ENCODE measurements at regions not wholly inside any gene's neighbourhood (a gene's known extent, or its start where the extent isn't known, plus 50 kb on each side); places are given as distances from the start of the nearest gene placed in this dataset.

DNA sequence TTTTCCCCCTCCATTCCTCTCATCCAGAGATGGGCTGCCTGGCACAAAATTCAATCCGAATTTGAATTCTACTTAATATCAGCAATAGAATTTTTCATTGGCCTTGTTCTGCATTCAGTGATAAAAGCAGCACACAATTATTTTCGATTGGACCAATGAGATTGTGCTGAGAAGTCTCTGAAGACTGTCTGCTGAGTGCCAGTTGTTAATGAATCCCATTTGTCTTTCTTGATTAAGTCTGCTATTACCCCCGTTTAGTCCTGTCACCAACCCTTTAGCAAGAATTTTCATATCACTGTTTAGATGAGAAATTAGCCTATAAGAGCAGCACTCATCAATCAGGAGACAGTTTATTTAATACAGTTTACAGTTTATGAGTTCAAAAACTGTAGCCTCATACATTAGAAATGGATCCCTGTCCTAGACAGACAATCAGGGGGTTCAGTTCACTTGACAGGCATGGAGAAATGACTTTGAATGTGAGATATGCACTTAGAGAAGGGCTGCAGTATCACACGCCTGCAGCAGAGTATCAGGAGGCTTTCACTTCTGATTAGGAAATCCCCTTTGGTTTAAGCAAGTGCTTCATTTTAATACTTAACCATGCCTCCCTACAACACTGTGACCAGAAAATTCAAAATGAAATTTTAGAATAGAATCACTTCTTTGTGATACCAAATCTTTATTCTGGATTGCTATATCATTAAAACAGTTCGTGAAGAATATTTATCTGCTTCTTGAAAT is 304.7 kb upstream of the PTBP2 start:
- DNase-seq (ENCODE audit: low read depth): no peak
- TF ChIP-seq CTCF (IDR thresholded peaks at IDR 0.05; ENCODE audit: insufficient read depth, low read length, poor library complexity, severe bottlenecking): no peak
- H3K36me3 ChIP-seq (ENCODE audit: control insufficient read depth, insufficient read depth, low read length): no peaks in the 10 kb centered on the region
- no peaks in the 10 kb centered on the region for H3K27me3 ChIP-seq (ENCODE audit: control insufficient read depth, insufficient read depth, low read length)
- no peak overlapping the region for H3K4me3 ChIP-seq (ENCODE audit: low read depth, low read length)

DNA sequence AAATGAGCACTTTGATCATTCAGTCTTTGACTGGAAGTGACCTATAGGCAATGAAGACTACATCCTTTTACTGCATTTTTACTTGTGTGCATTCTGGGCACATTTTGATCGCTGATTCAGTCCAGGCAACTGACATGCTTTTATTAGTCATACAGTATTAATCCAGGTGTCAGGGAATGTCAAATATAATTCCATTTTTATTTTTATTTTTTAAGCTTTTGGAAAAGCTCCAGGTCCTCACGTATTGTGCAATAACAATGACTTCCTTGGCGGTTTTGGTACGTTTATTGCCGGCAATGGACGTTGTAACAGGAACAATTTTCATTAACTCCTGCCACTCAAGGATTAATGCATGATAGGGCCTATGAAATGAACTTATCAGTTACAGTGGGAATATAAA is 302.6 kb upstream of the PTBP2 start:
- Histone ChIP-seq H3K27me3 (ENCODE audit: control insufficient read depth, insufficient read depth, low read length) (no peaks in the 10 kb centered on the region), H3K36me3 (ENCODE audit: control insufficient read depth, insufficient read depth, low read length) (no peaks in the 10 kb centered on the region), H3K4me3 (ENCODE audit: low read depth, low read length) (no peak overlapping the region)
- DNase-seq (ENCODE audit: low read depth): no peak
- TF ChIP-seq CTCF (IDR thresholded peaks at IDR 0.05; ENCODE audit: insufficient read depth, low read length, poor library complexity, severe bottlenecking): no peak

DNA sequence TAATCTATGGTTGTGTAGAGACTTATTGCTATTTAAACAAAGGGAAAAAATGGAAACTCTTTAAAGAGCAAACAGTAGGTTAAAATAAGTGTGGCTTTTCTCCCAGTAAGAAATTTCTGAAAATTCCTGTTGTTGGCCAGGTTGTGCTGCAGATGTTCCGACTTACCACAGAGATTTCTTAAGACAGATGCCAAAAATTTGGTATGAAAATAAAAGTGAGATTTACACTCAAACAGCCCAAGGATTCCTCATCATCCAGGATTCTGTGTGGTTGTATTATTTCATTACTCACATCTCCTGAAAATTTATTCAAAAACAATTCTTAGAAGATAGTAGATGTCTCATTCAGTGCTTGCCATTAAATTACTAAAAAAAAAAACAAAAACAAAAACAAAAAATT is 296.7 kb upstream of the PTBP2 start:
- Histone ChIP-seq H3K27me3 (ENCODE audit: control insufficient read depth, insufficient read depth, low read length) (no peaks in the 10 kb centered on the region), H3K36me3 (ENCODE audit: control insufficient read depth, insufficient read depth, low read length) (no peaks in the 10 kb centered on the region), H3K4me3 (ENCODE audit: low read depth, low read length) (no peak overlapping the region)
- no peak for DNase-seq (ENCODE audit: low read depth)
- TF ChIP-seq CTCF (IDR thresholded peaks at IDR 0.05; ENCODE audit: insufficient read depth, low read length, poor library complexity, severe bottlenecking): no peak

GRCh38 chr1:96425382-96426129 is 296.0 kb upstream of the PTBP2 start:
- Histone ChIP-seq H3K27me3 (ENCODE audit: control insufficient read depth, insufficient read depth, low read length) (no peaks in the 10 kb centered on the region), H3K36me3 (ENCODE audit: control insufficient read depth, insufficient read depth, low read length) (no peaks in the 10 kb centered on the region), H3K4me3 (ENCODE audit: low read depth, low read length) (no peak overlapping the region)
- TF ChIP-seq CTCF (IDR thresholded peaks at IDR 0.05; ENCODE audit: insufficient read depth, low read length, poor library complexity, severe bottlenecking): no peak
- no peak for DNase-seq (ENCODE audit: low read depth)

GRCh38 chr1:96427616-96428015 is 294.0 kb upstream of the PTBP2 start:
- Histone ChIP-seq H3K4me3 (ENCODE audit: low read depth, low read length) (no peak overlapping the region), H3K27me3 (ENCODE audit: control insufficient read depth, insufficient read depth, low read length) (no peaks in the 10 kb centered on the region), H3K36me3 (ENCODE audit: control insufficient read depth, insufficient read depth, low read length) (no peaks in the 10 kb centered on the region)
- DNase-seq (ENCODE audit: low read depth): no peak
- no peak for TF ChIP-seq CTCF (IDR thresholded peaks at IDR 0.05; ENCODE audit: insufficient read depth, low read length, poor library complexity, severe bottlenecking)
